HG03575 (cell line): ENCODE measurements at regions not wholly inside any gene's neighbourhood (a gene's known extent, or its start where the extent isn't known, plus 50 kb on each side); places are given as distances from the start of the nearest gene placed in this dataset.
"Not testable (repeated sequence)": the region's sequence is repeated elsewhere in the genome, so short reads cannot be mapped to it uniquely, and the experiment has no call there.

Source experiments
- ATAC-seq: cut with Tn5 transposase; IDR thresholded peaks from one replicate; pipeline ENCODE4 v1.9.1; 2021; ENCODE audit not compliant: unreplicated experiment, insufficient number of reproducible peaks, low FRiP score; ENCODE audit errors: extremely low read depth

DNA sequence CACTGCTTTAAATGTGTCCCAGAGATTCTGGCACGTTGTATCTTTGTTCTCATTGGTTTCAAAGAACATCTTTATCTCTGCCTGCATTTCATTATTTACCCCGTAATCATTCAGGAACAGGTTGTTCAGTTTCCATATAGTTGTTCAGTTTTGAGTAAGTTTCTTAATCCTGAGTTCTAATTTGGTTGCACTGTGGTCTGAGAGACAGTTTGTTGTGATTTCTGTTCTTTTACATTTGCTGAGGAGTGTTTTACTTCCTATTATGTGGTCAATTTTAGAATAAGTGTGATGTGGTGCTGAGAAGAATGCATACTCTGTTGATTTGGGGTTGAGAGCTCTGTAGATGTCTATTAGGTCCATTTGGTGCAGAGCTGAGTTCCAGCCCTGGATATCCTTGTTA is 148.1 kb downstream of the VSIG4 start:
- ATAC-seq: not testable (repeated sequence)

DNA sequence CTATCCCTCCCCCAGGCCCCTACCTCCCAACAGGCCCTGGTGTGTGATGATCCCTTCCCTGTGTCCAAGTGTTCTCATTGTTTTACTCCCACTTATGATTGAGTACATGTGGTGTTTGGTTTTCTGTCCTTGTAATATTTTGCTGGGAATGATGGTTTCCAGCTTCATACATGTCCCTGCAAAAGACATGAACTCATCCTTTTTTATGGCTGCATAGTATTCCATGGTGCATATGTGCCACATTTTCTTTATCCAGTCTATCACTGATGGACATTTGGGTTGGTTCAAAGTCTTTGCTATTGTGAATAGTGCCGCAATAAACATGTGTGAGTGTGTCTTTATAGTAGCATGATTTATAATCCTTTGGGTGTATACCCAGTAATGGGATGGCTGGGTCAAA is 151.7 kb downstream of the VSIG4 start:
- ATAC-seq: not testable (repeated sequence)

DNA sequence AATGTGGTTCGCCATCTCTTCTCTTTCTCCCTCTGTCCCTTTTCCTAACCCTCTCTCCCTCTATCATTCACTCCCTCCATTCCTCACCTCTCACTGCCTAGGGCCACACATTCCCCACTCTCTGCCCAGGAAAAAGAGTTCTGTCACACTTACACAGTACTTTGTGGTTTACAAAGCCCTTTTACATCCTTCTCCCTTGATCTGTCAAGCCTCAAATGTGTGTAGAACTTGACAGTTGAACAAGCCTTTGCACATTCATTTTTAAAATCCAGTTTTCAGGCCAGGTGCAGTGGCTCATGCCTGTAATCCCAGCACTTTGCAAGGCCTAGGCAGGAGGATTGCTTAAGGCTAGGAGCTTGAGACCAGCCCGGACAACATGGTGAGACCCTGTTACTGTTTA is 156.3 kb downstream of the VSIG4 start:
- no peak for ATAC-seq

DNA sequence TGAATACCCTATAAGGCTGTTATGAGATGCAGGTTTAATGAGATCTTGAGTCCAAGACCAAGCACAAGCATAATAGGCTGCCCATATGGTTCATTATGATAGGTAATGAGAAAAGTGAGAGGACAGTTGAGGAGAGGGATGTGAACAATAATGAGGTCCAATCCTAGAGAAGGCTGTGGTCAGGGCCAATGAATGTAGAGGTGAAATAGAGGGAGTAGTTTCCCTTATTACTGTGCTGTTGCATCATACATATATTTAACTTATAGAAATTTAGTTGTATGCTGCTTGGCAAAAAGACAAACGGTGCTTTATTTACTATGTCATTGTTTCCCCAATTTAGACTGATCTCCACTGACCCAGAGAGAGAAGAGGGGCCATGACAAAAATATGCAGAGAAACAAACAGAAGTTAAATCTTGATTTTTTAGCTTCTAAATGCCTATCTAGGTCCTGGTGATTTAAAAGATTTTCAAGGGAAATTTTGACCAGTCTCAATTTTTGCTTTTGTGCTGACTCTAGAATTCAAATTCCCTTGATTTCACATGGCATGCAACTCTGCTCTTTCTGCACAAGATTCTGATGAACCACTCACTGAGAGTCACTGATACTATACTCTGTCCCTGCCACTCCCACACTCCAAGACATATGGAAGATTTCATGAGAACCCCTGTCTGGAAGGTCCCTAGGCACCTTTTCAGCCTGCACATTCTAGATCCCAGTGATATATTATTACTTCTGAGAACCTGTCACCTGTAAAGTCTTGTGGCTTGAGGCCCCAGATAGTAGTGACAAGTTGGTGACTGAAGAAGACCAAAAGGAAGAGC is 159.7 kb downstream of the VSIG4 start:
- no peak for ATAC-seq

DNA sequence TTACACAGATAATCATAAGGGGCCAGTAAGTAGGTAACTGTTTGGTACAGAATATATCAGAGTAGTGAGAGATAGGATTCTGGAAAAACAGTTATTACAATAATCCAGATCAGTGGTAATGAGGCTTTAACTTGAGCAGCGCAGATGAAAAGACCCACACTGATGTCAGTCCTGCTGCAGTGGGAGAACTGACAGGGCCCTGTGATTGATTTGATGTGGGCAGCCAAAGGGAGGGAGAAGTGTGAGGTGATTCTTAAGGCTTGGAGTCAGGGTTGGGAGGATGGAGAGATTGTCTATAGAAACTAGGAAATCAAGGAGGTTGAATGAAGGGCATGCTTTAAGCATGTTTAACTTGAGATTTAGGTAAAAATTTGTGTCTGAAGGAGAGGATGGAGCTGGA is 161.4 kb downstream of the VSIG4 start:
- no peak for ATAC-seq

DNA sequence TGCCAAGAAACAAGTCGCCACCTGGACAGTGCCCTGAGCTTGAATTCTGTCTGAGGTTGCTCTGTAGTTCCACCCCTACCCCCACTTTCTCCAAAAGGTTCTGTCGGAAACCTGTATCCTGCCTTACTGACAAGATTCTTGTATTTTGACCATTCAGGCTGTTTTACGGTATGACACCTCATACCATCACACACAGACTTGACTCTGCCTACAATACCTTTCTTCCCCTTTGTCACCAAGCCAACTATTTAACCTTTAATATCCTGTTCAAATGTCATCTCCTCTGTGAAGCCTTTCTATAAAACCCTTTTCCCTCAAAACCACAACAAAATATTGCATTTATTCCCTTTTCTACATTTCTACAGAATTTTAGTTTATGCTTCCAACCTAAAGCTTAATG is 161.9 kb downstream of the VSIG4 start:
- no peak for ATAC-seq

DNA sequence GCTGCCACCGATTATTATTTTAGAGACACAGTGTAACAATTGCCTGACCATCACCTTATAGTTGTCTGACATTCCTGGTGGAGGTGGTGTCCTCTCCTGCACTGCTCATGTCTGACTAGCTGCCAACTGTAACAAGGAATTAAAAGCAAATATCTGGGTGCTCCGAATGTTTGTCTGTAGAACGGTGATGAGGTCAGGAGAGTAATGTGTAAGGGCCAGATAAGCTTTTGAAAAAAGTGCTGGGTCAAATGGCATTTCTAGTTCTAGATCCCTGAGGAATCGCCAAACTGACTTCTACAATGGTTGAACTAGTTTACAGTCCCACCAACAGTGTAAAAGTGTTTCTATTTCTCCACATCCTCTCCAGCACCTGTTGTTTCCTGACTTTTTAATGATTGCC is 164.3 kb downstream of the VSIG4 start:
- not testable (repeated sequence) for ATAC-seq

DNA sequence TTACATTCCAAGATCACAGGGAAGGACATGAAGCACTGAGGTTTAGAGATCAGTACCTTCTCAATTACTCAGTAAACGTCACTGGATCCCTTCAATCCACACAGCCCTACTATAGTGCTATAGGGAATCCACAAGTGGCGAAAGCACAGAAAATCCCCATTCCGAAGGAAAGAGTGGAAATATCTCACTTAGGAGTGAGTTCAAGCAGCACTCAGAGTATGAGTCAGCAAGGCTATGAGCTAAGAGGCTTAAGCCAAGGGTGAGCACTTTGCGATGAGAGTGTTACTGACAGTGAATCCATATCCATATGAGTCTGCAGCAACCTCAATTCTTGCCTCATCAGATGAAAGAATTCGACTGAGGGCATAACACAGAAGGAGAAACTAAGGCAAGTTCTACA is 165.1 kb downstream of the VSIG4 start:
- no peak for ATAC-seq

DNA sequence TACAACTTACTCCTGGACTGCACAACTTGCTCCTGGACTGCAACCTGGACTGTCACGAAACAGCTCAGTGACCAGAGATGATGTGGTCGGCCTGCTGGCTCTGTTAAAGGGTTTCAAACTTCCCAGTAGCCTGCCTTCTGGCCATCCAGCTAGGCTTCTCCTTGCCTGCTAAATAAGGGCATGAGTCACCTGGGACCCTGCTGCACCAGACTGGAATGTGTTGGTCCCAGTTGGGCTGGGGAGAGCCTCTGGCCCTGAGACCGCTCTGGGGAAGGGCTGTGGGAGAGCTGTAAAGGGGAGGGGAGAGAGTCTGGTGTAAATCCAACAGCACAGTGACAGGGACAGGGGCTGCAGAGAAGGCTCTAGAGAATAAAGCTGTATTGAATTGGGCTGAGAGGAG is 165.8 kb downstream of the VSIG4 start:
- no peak for ATAC-seq

DNA sequence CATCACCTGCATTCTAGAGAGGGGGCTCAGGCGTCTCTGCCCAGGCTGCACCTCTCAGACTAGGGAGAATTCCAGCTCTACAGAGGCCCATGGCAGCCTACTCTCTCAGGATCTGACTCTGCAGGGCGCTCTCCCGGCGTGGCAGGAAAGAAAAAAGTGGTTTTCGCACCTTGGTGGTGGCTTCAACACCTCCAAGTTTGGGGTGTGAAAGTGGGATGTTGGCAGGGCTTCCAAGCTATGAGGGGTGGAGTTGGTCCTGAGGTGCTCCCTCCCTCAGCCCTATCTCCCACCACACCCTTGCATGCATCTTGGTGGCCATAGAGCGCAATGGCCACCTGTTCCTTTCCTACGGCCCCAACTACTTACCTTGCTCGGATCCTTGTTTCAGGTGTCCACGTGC is 166.5 kb downstream of the VSIG4 start:
- no peak for ATAC-seq

DNA sequence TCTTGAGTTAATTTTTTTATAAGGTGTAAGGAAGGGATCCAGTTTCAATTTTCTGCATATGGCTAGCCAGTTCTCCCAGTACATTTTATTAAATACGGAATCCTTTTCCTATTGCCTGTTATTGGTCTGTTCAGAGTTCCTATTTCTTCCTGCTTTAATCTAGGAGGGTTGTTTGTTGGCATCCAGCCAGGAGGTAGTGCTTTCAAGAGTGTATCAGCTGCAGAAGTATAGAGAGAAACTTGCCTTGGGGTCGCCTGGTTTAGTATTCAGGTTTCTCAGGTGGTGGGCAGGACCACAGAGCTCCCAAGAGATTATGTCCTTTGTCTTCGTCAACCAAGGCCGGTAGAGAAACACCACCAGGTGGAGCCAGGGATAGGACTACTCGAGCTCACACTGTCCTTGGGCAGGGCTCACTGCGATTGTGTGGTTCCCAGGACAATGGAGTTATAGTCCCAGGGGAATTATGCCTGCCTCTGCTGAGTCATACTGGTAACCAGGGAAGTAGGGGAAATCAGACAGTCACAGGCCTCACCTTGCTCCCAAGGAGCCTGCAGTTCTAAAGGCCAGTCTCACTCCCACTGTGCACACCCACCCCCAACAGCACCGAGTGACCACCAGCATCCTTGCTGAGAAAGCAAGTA is 168.1 kb downstream of the VSIG4 start:
- no peak for ATAC-seq

DNA sequence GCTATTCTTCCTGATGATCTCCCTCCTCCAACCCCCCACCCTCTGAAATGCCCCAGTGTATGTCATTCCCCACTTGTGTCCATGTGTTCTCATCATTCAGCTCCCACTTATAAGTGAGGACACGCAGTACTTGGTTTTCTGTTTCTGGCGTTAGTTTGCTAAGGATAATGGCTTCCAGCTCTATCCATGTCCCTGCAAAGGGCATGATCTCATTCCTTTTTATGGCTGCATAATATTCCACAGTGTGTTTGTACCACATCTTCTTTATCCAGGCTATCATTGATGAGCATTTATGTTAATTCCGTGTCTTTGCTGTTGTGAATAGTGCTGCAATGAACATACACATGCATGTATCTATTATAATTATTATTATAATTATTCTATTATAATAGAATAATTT is 169.3 kb downstream of the VSIG4 start:
- not testable (repeated sequence) for ATAC-seq

DNA sequence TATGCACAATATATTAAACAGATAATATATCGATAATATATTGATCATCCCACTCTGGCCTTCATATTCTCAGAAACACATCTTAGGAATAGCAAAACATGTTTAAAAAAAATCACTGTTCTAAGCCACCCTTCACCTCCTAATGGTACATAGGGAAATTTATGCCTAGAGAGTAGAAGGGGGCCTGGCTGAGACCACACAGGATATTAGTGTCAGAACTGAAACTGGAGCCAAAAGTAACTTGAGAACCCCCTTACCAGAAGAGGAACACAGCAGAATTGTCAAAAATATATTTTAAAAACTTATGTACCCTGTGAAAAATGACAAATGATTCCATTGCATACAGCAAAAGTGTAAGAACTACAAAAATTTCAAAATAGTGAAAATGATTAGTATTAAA is 173.1 kb downstream of the VSIG4 start:
- no peak for ATAC-seq

DNA sequence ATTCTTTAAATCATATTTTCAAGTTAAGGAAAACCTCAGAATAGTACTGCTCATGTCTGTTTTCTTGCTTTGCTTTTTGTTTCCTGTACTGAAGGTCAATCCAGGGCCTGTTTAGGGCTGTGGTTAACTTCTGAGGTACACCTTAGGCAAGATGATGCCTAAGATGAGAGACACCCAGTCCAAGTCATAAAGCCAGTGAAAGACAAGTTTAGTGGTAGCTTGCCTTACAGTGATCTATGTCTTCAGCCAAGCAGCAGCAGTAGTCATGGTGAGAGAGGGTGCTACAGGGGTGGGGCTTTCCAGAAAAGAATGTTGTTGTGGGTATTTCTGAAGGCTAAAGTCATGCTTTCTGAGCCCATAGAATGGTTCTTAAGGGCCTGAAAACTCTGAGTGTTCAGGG is 173.7 kb downstream of the VSIG4 start:
- peak; percentile 52 for ATAC-seq

DNA sequence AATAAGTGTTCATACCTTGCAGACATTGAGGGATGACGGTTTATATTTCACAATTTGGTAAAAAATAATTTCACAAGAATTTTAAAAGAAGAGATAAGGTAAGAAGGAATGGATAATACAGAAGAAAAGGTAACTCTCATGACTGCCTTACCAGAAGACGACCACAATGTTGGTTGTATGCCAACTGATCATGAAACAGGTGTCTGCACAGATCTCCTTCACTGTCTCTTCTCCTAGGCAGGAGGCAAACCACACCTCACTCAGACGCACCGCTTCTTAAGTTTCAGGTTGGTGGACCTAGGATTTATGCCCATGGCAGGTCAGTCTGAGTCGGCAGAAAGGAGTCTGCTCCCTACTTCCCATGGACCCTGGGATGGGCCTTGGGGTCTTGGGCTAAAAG is 177.2 kb downstream of the VSIG4 start:
- ATAC-seq: no peak

DNA sequence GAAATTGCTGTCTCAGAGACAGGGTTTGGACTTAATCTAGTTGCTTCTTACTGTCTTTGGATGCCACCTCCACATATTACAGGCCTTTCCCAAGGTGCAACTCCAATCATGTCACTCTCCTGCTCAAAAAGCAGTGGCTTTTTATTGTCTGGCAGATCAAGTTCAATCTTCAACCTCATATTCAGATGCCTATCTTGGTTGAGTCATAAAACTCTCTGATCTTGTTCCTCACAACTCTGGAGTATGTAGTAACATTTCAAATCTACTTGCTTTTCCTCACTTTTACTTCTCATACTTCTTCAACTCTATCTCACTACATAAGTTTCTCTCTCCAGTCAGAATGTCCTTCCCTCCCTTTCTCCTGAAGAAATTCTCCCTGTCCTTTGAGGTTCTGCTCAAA is 180.6 kb downstream of the VSIG4 start:
- ATAC-seq: no peak

DNA sequence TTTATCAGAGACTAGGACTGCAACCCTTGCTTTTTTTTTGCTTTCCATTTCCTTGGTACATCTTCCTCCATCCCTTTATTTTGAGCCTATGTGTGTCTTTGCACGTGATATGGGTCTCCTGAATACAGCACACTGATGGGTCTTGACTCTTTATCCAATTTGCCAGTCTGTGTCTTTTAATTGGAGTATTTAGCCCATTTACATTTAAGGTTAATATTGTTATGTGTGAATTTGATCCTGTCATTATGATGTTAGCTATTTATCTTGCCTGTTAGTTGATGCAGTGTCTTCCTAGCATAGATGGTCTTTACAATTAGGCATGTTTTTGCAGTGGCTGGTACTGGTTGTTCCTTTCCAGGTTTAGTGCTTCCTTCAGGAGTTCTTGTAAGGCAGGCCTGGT is 185.4 kb downstream of the VSIG4 start:
- ATAC-seq: not testable (repeated sequence)

DNA sequence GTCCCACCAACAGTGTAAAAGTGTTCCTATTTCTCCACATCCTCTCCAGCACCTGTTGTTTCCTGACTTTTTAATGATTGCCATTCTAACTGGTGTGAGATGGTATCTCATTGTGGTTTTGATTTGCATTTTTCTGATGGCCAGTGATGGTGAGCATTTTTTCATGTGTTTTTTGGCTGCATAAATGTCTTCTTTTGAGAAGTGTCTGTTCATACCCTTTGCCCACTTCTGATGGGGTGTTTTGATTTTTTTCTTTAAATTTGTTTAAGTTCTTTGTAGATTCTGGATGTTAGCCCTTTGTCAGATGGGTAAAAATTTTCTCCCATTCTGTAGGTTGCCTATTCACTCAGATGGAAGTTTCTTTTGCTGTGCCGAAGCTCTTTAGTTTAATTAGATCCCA is 183.9 kb downstream of the MSN start:
- ATAC-seq: not testable (repeated sequence)

DNA sequence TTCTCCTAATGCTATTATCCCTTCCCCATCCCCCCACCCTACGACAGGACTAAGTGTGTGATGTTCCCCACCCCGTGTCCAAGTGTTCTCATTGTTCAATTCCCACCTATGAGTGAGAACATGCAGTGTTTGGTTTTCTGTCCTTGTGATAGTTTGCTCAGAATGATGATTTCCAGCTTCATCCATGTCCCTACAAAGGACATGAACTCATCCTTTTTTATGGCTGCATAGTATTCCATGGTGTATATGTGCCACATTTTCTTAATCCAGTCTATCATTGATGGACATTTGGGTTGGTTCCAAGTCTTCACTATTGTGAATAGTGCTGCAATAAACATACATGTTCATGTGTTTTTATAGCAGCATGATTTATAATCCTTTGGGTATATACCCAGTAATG is 183.4 kb downstream of the MSN start:
- not testable (repeated sequence) for ATAC-seq

DNA sequence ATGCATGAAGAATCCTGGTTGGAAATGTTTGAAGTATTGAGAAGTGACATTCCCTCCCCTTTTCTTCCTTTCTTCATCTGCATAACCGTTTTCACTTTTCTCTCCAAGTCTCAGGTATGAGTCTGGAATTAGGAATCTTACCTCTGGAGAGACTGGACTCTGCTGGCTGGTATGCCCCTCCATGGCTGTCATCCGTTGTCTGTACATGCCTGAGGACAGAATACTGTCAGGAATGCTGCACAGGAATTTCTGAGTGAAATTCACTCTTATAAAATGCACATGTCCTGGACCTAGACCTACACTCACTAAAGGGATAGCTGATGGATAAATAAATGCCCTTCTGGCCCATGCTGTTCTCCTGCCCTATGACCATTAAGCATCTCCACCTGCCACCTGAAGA is 179.5 kb downstream of the MSN start:
- ATAC-seq: no peak

DNA sequence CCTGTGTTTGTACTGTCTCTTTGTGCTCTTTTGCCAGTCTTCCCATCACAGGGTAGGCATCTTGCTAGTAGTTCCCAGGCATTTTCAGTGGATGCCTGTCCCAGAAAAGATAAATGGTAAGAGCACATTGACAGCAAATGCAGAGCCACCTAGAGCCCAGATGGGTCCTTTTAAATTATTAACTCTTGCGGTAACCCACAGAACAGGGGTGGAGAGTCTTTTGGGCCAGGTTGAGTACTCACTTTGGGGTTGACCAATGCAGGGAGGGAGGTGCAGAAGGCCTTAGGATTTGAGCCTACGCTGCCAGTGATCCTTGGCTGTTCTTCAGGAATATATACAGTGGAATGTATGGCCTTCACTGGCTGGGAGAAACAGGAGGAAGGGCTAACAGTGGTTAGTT is 173.8 kb downstream of the MSN start:
- no peak for ATAC-seq
